Thyroid gland (tissue), 4 donors: ENCODE measurements at regions not wholly inside any gene's neighbourhood (a gene's known extent, or its start where the extent isn't known, plus 50 kb on each side); places are given as distances from the start of the nearest gene placed in this dataset.

Experiments used
- DNase-seq, 2 donors: peaks; one replicate each; pipeline ENCODE4 v3.0.0-alpha.2; 2019
- H3K27ac ChIP-seq, 3 donors: fragments of 200-600 bp; sonication (generic); 1 replicate in 2 of 3; 2 replicates in 1 of 3; pipeline ENCODE4 v1.5.1; 2016 to 2019; ENCODE audit warnings: mild to moderate bottlenecking in 1 of 3, moderate library complexity in 1 of 3
- H3K27me3 ChIP-seq: fragments of 200-600 bp; sonication (generic); one replicate; pipeline ENCODE4 v1.5.1; 2019
- H3K36me3 ChIP-seq, 2 donors: fragments of 200-600 bp; sonication (generic); one replicate each; pipeline ENCODE4 v1.5.1; 2016 to 2019
- H3K4me1 ChIP-seq, 2 donors: fragments of 200-600 bp; sonication (generic); one replicate each; pipeline ENCODE4 v1.5.1; 2017 to 2019
- H3K4me3 ChIP-seq, 3 donors: fragments of 200-600 bp; sonication (generic); replicated peaks in 1 of 3; 1 replicate in 2 of 3; 2 replicates in 1 of 3; pipeline ENCODE4 v1.5.1; 2016; ENCODE audit warnings: mild to moderate bottlenecking in 1 of 3
- H3K9me3 ChIP-seq: fragments of 200-600 bp; sonication (generic); one replicate; pipeline ENCODE4 v1.5.1; 2017
- CTCF ChIP-seq, 6 experiments: fragments of 200-600 bp in 3 of 6; fragments of 450-650 bp in 3 of 6; sonication (generic) in 3 of 6; IDR thresholded peaks; one replicate each; pipeline ENCODE4 v1.5.1; 2016 to 2019; ENCODE audit warnings: antibody characterized with exemption in 6 of 6, mild to moderate bottlenecking in 2 of 6, inconsistent platforms in 1 of 6, moderate library complexity in 1 of 6
- POLR2A ChIP-seq, 2 donors: fragments of 450-650 bp; IDR thresholded peaks; one replicate each; pipeline ENCODE4 v1.6.1; 2017; ENCODE audit warnings: antibody characterized with exemption in 2 of 2, mild to moderate bottlenecking in 2 of 2, moderate library complexity in 1 of 2
- WGBS, 2 donors: methylation state at CpG; one replicate each; pipeline ENCODE4 v1.1.5; 2017; 5-methylcytosine and 5-hydroxymethylcytosine counted together
- intact Hi-C: fragments of 100-400 bp; cut with DNase I; formaldehyde crosslinking; loops from one replicate; pipeline ENCODE4 v1.15.1; 2023

GRCh38 chr4:24742335-24742734, 53.0 kb upstream of the SOD3 start:
- no peak overlapping the region for H3K27ac ChIP-seq
- intact Hi-C loops = no loop called here
- H3K4me1 ChIP-seq = no peaks in the 10 kb centered on the region
- 85 to 91% methylated on average over 2 of the region's 2 CpGs for WGBS, 2 donors
- H3K27me3 ChIP-seq = no peaks in the 10 kb centered on the region
- no peaks in the 10 kb centered on the region for H3K36me3 ChIP-seq
- H3K4me3 ChIP-seq = no peak overlapping the region
- no peaks in the 10 kb centered on the region for H3K9me3 ChIP-seq
- DNase-seq = no peak
- TF ChIP-seq POLR2A (IDR thresholded peaks at IDR 0.05) (no peak), CTCF (IDR thresholded peaks at IDR 0.05) (no peak)

GRCh38 chr4:24742773-24743172, 52.6 kb upstream of the SOD3 start:
- no peak overlapping the region for H3K27ac ChIP-seq
- no peaks in the 10 kb centered on the region for H3K9me3 ChIP-seq
- no peaks in the 10 kb centered on the region for H3K4me1 ChIP-seq
- no peak for DNase-seq
- 85 to 87% methylated on average over 5 of the region's 5 CpGs for WGBS, 2 donors
- no peaks in the 10 kb centered on the region for H3K27me3 ChIP-seq
- TF ChIP-seq CTCF (IDR thresholded peaks at IDR 0.05) (no peak), POLR2A (IDR thresholded peaks at IDR 0.05) (no peak)
- H3K4me3 ChIP-seq = no peak overlapping the region
- no peaks in the 10 kb centered on the region for H3K36me3 ChIP-seq
- intact Hi-C loops = no loop called here

GRCh38 chr4:24743206-24743605, 52.2 kb upstream of the SOD3 start:
- intact Hi-C loops = no loop called here
- no peaks in the 10 kb centered on the region for H3K4me1 ChIP-seq
- no peaks in the 10 kb centered on the region for H3K36me3 ChIP-seq
- H3K27me3 ChIP-seq = no peaks in the 10 kb centered on the region
- no peaks in the 10 kb centered on the region for H3K9me3 ChIP-seq
- TF ChIP-seq POLR2A (IDR thresholded peaks at IDR 0.05) = no peak
- no peak for TF ChIP-seq CTCF (IDR thresholded peaks at IDR 0.05)
- 91 to 95% methylated on average over 5 of the region's 5 CpGs for WGBS, 2 donors
- H3K4me3 ChIP-seq = no peak overlapping the region
- DNase-seq = no peak
- H3K27ac ChIP-seq = no peak overlapping the region

- no peak overlapping the region for H3K27ac ChIP-seq
- intact Hi-C loops = no loop called here
- H3K4me3 ChIP-seq = no peak overlapping the region
- no peaks in the 10 kb centered on the region for H3K27me3 ChIP-seq
- TF ChIP-seq POLR2A (IDR thresholded peaks at IDR 0.05) = no peak
- no peak for TF ChIP-seq CTCF (IDR thresholded peaks at IDR 0.05)
- H3K4me1 ChIP-seq = no peaks in the 10 kb centered on the region
- no peaks in the 10 kb centered on the region for H3K9me3 ChIP-seq
- no peak for DNase-seq
- H3K36me3 ChIP-seq = no peaks in the 10 kb centered on the region
- 90 to 93% methylated on average over 5 of the region's 5 CpGs for WGBS, 2 donors
These were observed 51.4 kb upstream of the SOD3 start for GRCh38 chr4:24743927-24744326.

GRCh38 chr4:24745172-24745895, 50.0 kb upstream of the SOD3 start:
- TF ChIP-seq POLR2A (IDR thresholded peaks at IDR 0.05) = no peak
- TF ChIP-seq CTCF (IDR thresholded peaks at IDR 0.05) = no peak
- WGBS, 2 donors = 88 to 91% methylated on average over 5 of the region's 5 CpGs
- H3K4me1 ChIP-seq = no peaks in the 10 kb centered on the region
- DNase-seq = no peak
- H3K36me3 ChIP-seq = no peaks in the 10 kb centered on the region
- H3K9me3 ChIP-seq = no peaks in the 10 kb centered on the region
- H3K4me3 ChIP-seq = no peak overlapping the region
- intact Hi-C loops = no loop called here
- no peaks in the 10 kb centered on the region for H3K27me3 ChIP-seq
- H3K27ac ChIP-seq = no peak overlapping the region
